Hematopoietic multipotent progenitor cell treated with erythropoietin and hydrocortisone succinate and interleukin-3 and kit ligand, for 15 days (in vitro differentiated cells): ENCODE measurements at regions not wholly inside any gene's neighbourhood (a gene's known extent, or its start where the extent isn't known, plus 50 kb on each side); places are given as distances from the start of the nearest gene placed in this dataset.
"Not testable (repeated sequence)": the region's sequence is repeated elsewhere in the genome, so short reads cannot be mapped to it uniquely, and the experiment has no call there.

Experiments
- DNase-seq: peaks from one replicate; pipeline ENCODE4 v3.0.0-alpha.2; 2015; ENCODE audit warnings: low spot score

- DNase-seq = no peak
Measured at GRCh38 chr4:123674762-123675465, 278.3 kb downstream of the SPRY1 start.

GRCh38 chr4:123675567-123675966, 279.0 kb downstream of the SPRY1 start:
- no peak for DNase-seq

GRCh38 chr4:123676071-123676889, 279.7 kb downstream of the SPRY1 start:
- no peak for DNase-seq

GRCh38 chr4:123676890-123677229, 280.3 kb downstream of the SPRY1 start:
- no peak for DNase-seq

GRCh38 chr4:123682931-123683330, 286.3 kb downstream of the SPRY1 start:
- DNase-seq = no peak

- not testable (repeated sequence) for DNase-seq
Measured at GRCh38 chr4:123684937-123685336, 288.3 kb downstream of the SPRY1 start.

- DNase-seq = not testable (repeated sequence)
Measured at GRCh38 chr4:123695531-123695930, 298.9 kb downstream of the SPRY1 start.

GRCh38 chr4:123696687-123697086, 300.1 kb downstream of the SPRY1 start:
- DNase-seq = no peak

- no peak for DNase-seq
Measured at GRCh38 chr4:123698556-123698955, 302.0 kb downstream of the SPRY1 start.

- no peak for DNase-seq
Measured at GRCh38 chr4:123699880-123700771, 303.5 kb downstream of the SPRY1 start.

- no peak for DNase-seq
Measured at GRCh38 chr4:123701131-123701575, 304.6 kb downstream of the SPRY1 start.

GRCh38 chr4:123705419-123705818, 308.8 kb downstream of the SPRY1 start:
- DNase-seq = no peak

GRCh38 chr4:123706973-123707372, 310.4 kb downstream of the SPRY1 start:
- no peak for DNase-seq

GRCh38 chr4:123708902-123709301, 312.3 kb downstream of the SPRY1 start:
- DNase-seq = no peak

- DNase-seq = no peak
Measured at GRCh38 chr4:123709336-123709735, 312.7 kb downstream of the SPRY1 start.

GRCh38 chr4:123731035-123731434, 334.4 kb downstream of the SPRY1 start:
- no peak for DNase-seq

- no peak for DNase-seq
Measured at GRCh38 chr4:123737156-123737555, 340.6 kb downstream of the SPRY1 start.

GRCh38 chr4:123739806-123740205, 343.2 kb downstream of the SPRY1 start:
- no peak for DNase-seq

GRCh38 chr4:123740236-123740635, 343.6 kb downstream of the SPRY1 start:
- DNase-seq = no peak

- no peak for DNase-seq
Measured at GRCh38 chr4:123741906-123742305, 345.3 kb downstream of the SPRY1 start.

GRCh38 chr4:123743848-123744247, 347.3 kb downstream of the SPRY1 start:
- DNase-seq = no peak

GRCh38 chr4:123744664-123745290, 348.2 kb downstream of the SPRY1 start:
- no peak for DNase-seq
